Tibial nerve (tissue), 4 donors: ENCODE measurements at regions not wholly inside any gene's neighbourhood (a gene's known extent, or its start where the extent isn't known, plus 50 kb on each side); places are given as distances from the start of the nearest gene placed in this dataset.
"Not testable (repeated sequence)": the region's sequence is repeated elsewhere in the genome, so short reads cannot be mapped to it uniquely, and the experiment has no call there.

ENCODE experiments used
- DNase-seq, 2 donors: peaks; one replicate each; pipeline ENCODE4 v3.0.0-alpha.2; 2019; ENCODE audit warnings: low spot score in 2 of 2
- H3K27ac ChIP-seq, 4 donors: fragments of 200-600 bp; sonication (generic) in 3 of 4; one replicate each; pipeline ENCODE4 v1.5.1; 2017 to 2019; ENCODE audit warnings: mild to moderate bottlenecking in 1 of 4
- H3K27me3 ChIP-seq, 2 donors: fragments of 200-600 bp; sonication (generic) in 1 of 2; one replicate each; pipeline versions ENCODE4 v1.5.1 to v1.6.0; 2017 to 2019
- H3K36me3 ChIP-seq, 3 donors: fragments of 200-600 bp; sonication (generic); one replicate each; pipeline ENCODE4 v1.5.1; 2018 to 2019
- H3K4me1 ChIP-seq, 4 donors: fragments of 200-600 bp; sonication (generic) in 3 of 4; one replicate each; pipeline ENCODE4 v1.5.1; 2017 to 2019
- H3K4me3 ChIP-seq, 4 donors: fragments of 200-600 bp; sonication (generic) in 3 of 4; one replicate each; pipeline ENCODE4 v1.5.1; 2017 to 2019; ENCODE audit warnings: mild to moderate bottlenecking in 1 of 4, moderate library complexity in 1 of 4
- H3K9me3 ChIP-seq, 4 donors: fragments of 200-600 bp; sonication (generic) in 3 of 4; one replicate each; pipeline ENCODE4 v1.5.1; 2017 to 2019
- CTCF ChIP-seq, 5 experiments: fragments of 200-600 bp in 3 of 5; fragments of 450-650 bp in 2 of 5; sonication (generic) in 3 of 5; IDR thresholded peaks; one replicate each; pipeline ENCODE4 v1.5.1; 2016 to 2019; ENCODE audit warnings: antibody characterized with exemption in 5 of 5, mild to moderate bottlenecking in 3 of 5, moderate library complexity in 2 of 5
- EP300 ChIP-seq, 2 donors: sonication (generic); formaldehyde crosslinking; IDR thresholded peaks; one replicate each; pipeline ENCODE4 v1.6.1; 2017; ENCODE audit warnings: antibody characterized with exemption in 2 of 2, mild to moderate bottlenecking in 1 of 2
- POLR2A ChIP-seq, 2 donors: fragments of 450-650 bp; IDR thresholded peaks; one replicate each; pipeline ENCODE4 v1.6.1; 2017; ENCODE audit warnings: antibody characterized with exemption in 2 of 2, mild to moderate bottlenecking in 2 of 2, moderate library complexity in 2 of 2
- WGBS, 2 donors: methylation state at CpG; one replicate each; pipeline ENCODE4 v1.1.5; 2018; 5-methylcytosine and 5-hydroxymethylcytosine counted together

DNA sequence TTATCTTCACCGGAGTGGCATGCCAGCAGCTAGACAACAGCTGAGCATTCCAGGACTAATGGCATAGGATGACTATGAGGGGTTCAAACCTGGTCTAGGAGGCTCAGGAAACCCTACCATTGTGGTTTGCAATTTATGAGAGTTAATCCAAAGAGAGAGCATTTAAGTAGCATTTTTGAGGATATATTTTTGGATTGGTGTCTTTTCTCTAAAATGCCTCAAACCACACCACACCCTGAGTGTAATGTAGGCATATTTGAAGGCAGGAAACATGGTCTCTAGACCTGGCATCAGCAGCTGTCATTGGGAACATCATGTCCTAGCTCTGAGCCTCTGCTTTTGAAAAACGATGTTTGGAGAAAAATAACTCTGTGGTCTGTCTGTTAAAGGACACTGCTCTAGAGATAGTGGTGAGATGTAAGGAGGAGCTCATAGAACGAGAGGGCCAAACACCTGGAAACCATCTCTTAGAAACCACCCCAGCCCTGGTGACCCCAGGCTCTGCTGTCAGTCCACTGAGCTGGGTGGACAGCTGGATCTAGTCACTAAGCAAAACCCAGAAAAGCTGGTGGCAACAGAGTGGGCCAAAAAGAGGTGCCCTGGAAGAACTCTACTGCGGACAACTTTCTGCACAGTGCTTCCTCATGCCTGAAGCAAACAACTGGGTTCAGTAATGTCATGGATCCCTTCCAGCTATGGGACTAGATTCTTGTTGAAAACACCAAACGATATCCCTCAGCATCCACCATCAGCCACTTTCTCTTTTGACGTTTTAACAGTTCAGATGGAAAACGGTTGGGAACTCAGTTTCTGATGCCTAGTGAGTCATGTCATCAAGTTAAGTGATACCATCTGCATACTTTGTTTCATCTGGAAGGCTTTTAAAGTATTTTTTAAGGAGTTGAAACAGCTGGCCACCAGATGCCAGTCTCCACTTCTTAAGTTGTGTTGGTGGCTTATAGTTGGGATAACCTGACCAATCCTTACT, 100.2 kb upstream of the C1QTNF7 start:
- Histone ChIP-seq H3K36me3 (no peaks in the 10 kb centered on the region), H3K4me3 (no peak overlapping the region), H3K27ac (peak overlapping the region in 3 of 4 donors; percentile 15 to 75 (median 35)), H3K4me1 (peaks cover 0 to 4% (median 0%) of the 10 kb centered on the region in 4 donors), H3K9me3 (no peaks in the 10 kb centered on the region), H3K27me3 (no peaks in the 10 kb centered on the region)
- peak; percentile 19 to 21 for DNase-seq
- 59 to 74% methylated on average over 7 of the region's 7 CpGs for WGBS, 2 donors
- TF ChIP-seq EP300 (IDR thresholded peaks at IDR 0.05) (peak in 1 of 2 donors; percentile 42), POLR2A (IDR thresholded peaks at IDR 0.05) (no peak)

DNA sequence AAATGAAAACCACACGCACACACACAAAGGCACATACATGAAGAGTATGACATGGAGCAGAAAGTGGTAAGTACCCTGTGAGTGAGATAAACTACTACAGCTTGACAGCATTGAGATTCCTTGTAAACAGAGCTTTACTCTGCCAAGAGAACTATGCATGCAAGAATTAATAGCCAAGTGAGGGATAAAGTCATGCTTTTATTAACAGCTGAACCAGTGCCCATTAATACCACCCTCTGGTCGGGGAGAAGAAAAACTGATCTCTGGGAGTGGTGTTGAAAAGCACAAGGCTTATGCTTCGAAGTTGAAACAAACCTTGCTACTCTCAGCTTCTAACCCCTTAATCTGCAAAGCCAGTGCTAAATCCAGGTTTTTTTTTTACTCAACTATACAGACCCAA, 95.9 kb upstream of the C1QTNF7 start:
- peaks cover 0 to 7% (median 0%) of the 10 kb centered on the region in 4 donors for H3K4me1 ChIP-seq
- no peak for DNase-seq
- no peaks in the 10 kb centered on the region for H3K27me3 ChIP-seq
- WGBS, 2 donors, result 48% methylated on average over 3 of the region's 3 CpGs
- no peak overlapping the region for H3K27ac ChIP-seq
- no peaks in the 10 kb centered on the region for H3K36me3 ChIP-seq
- H3K4me3 ChIP-seq, result no peak overlapping the region
- TF ChIP-seq EP300 (IDR thresholded peaks at IDR 0.05), result no peak
- TF ChIP-seq POLR2A (IDR thresholded peaks at IDR 0.05), result no peak
- TF ChIP-seq CTCF (IDR thresholded peaks at IDR 0.05), result no peak
- no peaks in the 10 kb centered on the region for H3K9me3 ChIP-seq

GRCh38 chr4:15332377-15332776, 95.5 kb upstream of the C1QTNF7 start:
- TF ChIP-seq EP300 (IDR thresholded peaks at IDR 0.05) (no peak), CTCF (IDR thresholded peaks at IDR 0.05) (no peak), POLR2A (IDR thresholded peaks at IDR 0.05) (no peak)
- H3K27ac ChIP-seq, result no peak overlapping the region
- H3K27me3 ChIP-seq, result no peaks in the 10 kb centered on the region
- DNase-seq, result no peak
- 54 to 61% methylated on average over 4 of the region's 4 CpGs for WGBS, 2 donors
- peaks cover 0 to 7% (median 0%) of the 10 kb centered on the region in 4 donors for H3K4me1 ChIP-seq
- H3K36me3 ChIP-seq, result no peaks in the 10 kb centered on the region
- H3K9me3 ChIP-seq, result no peaks in the 10 kb centered on the region
- no peak overlapping the region for H3K4me3 ChIP-seq

DNA sequence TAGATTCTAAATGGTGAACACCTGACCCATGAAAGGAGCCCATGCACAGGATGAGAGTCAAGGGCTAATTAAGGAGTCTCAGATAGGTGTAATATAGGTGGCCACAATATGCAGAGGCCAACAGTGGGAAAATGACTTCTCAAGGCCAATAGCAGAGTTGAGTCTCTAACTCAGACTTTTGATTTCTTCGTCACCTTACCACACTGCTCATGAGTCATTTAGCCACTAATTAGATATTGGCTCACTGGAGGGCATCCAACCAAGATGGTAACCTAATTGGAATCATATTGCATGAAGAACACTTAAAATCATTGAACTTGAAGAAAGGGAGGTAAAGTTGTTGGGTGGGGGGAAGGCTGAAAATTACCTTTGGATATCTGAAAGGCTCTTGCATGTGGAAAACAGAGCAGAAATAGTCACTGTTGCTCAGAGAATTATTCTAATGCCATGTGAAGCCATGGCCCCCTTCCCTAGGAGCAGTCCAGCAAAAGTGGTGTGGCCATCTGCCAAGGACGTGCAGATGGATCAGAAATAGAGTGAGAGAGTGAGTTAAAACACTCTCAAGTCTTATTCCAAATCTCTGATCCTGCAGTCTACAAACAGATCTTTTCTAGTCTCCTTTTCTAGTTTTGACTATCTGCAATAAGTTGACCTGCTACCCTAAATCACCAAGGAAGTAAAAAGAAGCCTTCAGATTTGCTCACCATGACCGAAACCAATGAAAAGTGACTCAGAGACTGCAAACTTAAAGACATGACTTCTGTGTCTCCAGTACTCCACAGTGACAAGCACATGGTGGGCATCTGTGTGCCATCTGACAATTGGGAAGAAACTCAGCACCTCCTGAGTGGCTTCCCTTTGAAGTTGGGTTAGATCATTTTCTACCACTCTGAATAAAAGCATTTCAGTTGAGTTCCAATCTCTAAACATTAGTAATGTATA, 93.9 kb upstream of the C1QTNF7 start:
- WGBS, 2 donors, result 62 to 82% methylated on average over 3 of the region's 3 CpGs
- TF ChIP-seq POLR2A (IDR thresholded peaks at IDR 0.05) (no peak), CTCF (IDR thresholded peaks at IDR 0.05) (no peak), EP300 (IDR thresholded peaks at IDR 0.05) (no peak)
- H3K36me3 ChIP-seq, result no peaks in the 10 kb centered on the region
- H3K4me1 ChIP-seq, result peaks cover 0 to 7% (median 0%) of the 10 kb centered on the region in 4 donors
- H3K9me3 ChIP-seq, result no peaks in the 10 kb centered on the region
- DNase-seq, result no peak
- no peak overlapping the region for H3K27ac ChIP-seq
- no peaks in the 10 kb centered on the region for H3K27me3 ChIP-seq
- H3K4me3 ChIP-seq, result no peak overlapping the region

DNA sequence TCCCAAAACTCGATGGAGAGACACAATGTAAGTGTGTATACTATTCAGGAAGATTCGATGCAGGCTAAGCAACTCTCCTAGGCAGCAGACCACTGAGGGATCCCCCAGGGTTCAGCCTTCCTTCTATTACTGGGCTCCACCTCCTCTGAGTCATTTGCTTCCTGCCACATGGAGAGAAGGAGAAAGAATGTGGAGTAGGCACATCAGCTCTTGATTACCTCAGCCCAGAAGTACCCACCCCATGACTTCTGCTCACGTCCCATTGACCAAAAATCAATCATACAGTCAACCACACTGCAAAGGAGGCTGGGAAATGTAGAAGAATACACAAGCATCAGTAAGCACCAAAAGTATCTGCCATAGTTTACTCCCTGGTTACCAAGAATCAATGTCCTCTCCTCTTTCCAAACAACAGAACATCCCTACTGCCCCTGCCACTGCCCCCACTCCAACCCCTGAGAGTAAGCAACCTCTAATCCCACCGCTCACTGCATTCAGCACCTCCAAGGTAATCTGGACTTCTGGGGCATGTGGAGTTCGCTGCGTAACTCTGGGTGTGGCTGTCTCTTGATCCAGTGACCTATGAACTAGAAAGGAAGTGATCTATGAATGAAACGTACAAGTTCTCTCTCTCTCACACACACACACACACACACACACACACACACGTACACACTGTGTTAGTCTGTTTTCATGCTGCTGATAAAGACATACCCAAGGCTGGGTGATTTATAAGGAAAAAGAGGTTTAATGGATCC, 91.2 kb upstream of the C1QTNF7 start:
- Histone ChIP-seq H3K27ac (no peak overlapping the region), H3K9me3 (no peaks in the 10 kb centered on the region), H3K27me3 (no peaks in the 10 kb centered on the region), H3K4me3 (no peak overlapping the region), H3K36me3 (no peaks in the 10 kb centered on the region), H3K4me1 (peaks cover 0 to 7% (median 0%) of the 10 kb centered on the region in 4 donors)
- no peak for DNase-seq
- TF ChIP-seq POLR2A (IDR thresholded peaks at IDR 0.05) (no peak), EP300 (IDR thresholded peaks at IDR 0.05) (no peak), CTCF (IDR thresholded peaks at IDR 0.05) (no peak)
- 76 to 77% methylated on average over 8 of the region's 8 CpGs for WGBS, 2 donors

- H3K27ac ChIP-seq, H3K4me1 ChIP-seq: not testable (repeated sequence)
- 60 to 81% methylated on average over 2 of the region's 2 CpGs for WGBS, 2 donors
Observed at GRCh38 chr4:15337168-15337657, 90.6 kb upstream of the C1QTNF7 start.

More at GRCh38 chr4:15337168-15337657, 90.6 kb upstream of the C1QTNF7 start:
- H3K9me3 ChIP-seq, DNase-seq, H3K4me3 ChIP-seq, H3K36me3 ChIP-seq, H3K27me3 ChIP-seq: not testable (repeated sequence)
